SIG-M5 (cell line): ENCODE measurements at regions not wholly inside any gene's neighbourhood (a gene's known extent, or its start where the extent isn't known, plus 50 kb on each side); places are given as distances from the start of the nearest gene placed in this dataset.

Experiments used
- DNase-seq: peaks from one replicate; lab custom pipeline; 2025; lab: John Stamatoyannopoulos, UW

- DNase-seq: no peak
These were observed 61.3 kb upstream of the GIMD1 start for GRCh38 chr4:106429885-106430284.

- no peak for DNase-seq
These were observed 57.5 kb upstream of the GIMD1 start for GRCh38 chr4:106426069-106426468.

GRCh38 chr4:106425576-106425975 is 57.0 kb upstream of the GIMD1 start:
- DNase-seq: no peak

- no peak for DNase-seq
These were observed 55.8 kb upstream of the GIMD1 start for GRCh38 chr4:106424426-106424825.

GRCh38 chr4:106423791-106424190 is 55.2 kb upstream of the GIMD1 start:
- no peak for DNase-seq

GRCh38 chr4:106422766-106423165 is 54.2 kb upstream of the GIMD1 start:
- no peak for DNase-seq

- no peak for DNase-seq
These were observed 53.1 kb upstream of the GIMD1 start for GRCh38 chr4:106421441-106422296.

GRCh38 chr4:106418444-106418843 is 49.9 kb upstream of the GIMD1 start:
- DNase-seq: no peak
